ENCODE measurements at regions not wholly inside any gene's neighbourhood (a gene's known extent, or its start where the extent isn't known, plus 50 kb on each side); places are given as distances from the start of the nearest gene placed in this dataset.

GRCh38 chr5:29930316-29930715 lies 1263.2 kb upstream of the CDH6 start:
- TF ChIP-seq, protein P1, sequence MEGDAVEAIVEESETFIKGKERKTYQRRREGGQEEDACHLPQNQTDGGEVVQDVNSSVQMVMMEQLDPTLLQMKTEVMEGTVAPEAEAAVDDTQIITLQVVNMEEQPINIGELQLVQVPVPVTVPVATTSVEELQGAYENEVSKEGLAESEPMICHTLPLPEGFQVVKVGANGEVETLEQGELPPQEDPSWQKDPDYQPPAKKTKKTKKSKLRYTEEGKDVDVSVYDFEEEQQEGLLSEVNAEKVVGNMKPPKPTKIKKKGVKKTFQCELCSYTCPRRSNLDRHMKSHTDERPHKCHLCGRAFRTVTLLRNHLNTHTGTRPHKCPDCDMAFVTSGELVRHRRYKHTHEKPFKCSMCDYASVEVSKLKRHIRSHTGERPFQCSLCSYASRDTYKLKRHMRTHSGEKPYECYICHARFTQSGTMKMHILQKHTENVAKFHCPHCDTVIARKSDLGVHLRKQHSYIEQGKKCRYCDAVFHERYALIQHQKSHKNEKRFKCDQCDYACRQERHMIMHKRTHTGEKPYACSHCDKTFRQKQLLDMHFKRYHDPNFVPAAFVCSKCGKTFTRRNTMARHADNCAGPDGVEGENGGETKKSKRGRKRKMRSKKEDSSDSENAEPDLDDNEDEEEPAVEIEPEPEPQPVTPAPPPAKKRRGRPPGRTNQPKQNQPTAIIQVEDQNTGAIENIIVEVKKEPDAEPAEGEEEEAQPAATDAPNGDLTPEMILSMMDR (IDR thresholded peaks at IDR 0.05; ENCODE audit: insufficient read depth, low read length): no peak
- no peak for TF ChIP-seq POLR2AphosphoS5 (IDR thresholded peaks at IDR 0.05; ENCODE audit: low read depth)
- TF ChIP-seq SPI1 (IDR thresholded peaks at IDR 0.05; ENCODE audit: borderline replicate concordance, low read depth): no peak

Data from HL-60 (cell line).